ENCODE measurements at regions not wholly inside any gene's neighbourhood (a gene's known extent, or its start where the extent isn't known, plus 50 kb on each side); places are given as distances from the start of the nearest gene placed in this dataset.
"Not testable (repeated sequence)": the region's sequence is repeated elsewhere in the genome, so short reads cannot be mapped to it uniquely, and the experiment has no call there.

GRCh38 chr4:162739596-162739995 is 427.1 kb downstream of the NAF1 start:
- not testable (repeated sequence) for DNase-seq (ENCODE audit: low spot score)

GRCh38 chr4:162732876-162733275 is 433.8 kb downstream of the NAF1 start:
- no peak for DNase-seq (ENCODE audit: low spot score)

GRCh38 chr4:162727766-162728165 is 438.9 kb downstream of the NAF1 start:
- DNase-seq (ENCODE audit: low spot score) = no peak

GRCh38 chr4:162727232-162727631 is 439.5 kb downstream of the NAF1 start:
- DNase-seq (ENCODE audit: low spot score) = peak; percentile 24

GRCh38 chr4:162715401-162715800 is 451.3 kb downstream of the NAF1 start:
- no peak for DNase-seq (ENCODE audit: low spot score)

GRCh38 chr4:162707962-162708361 is 458.7 kb downstream of the NAF1 start:
- DNase-seq (ENCODE audit: low spot score) = no peak

GRCh38 chr4:162706632-162707031 is 460.1 kb downstream of the NAF1 start:
- DNase-seq (ENCODE audit: low spot score) = no peak

- no peak for DNase-seq (ENCODE audit: low spot score)
Measured at GRCh38 chr4:162706051-162706450, 460.6 kb downstream of the NAF1 start.

- DNase-seq (ENCODE audit: low spot score) = no peak
Measured at GRCh38 chr4:162705130-162705803, 461.4 kb downstream of the NAF1 start.

GRCh38 chr4:162700815-162701361 is 465.8 kb downstream of the NAF1 start:
- no peak for DNase-seq (ENCODE audit: low spot score)

GRCh38 chr4:162700358-162700757 is 466.3 kb downstream of the NAF1 start:
- no peak for DNase-seq (ENCODE audit: low spot score)

GRCh38 chr4:162699629-162700028 is 467.1 kb downstream of the NAF1 start:
- DNase-seq (ENCODE audit: low spot score) = no peak

- DNase-seq (ENCODE audit: low spot score) = no peak
Measured at GRCh38 chr4:162685410-162685809, 481.3 kb downstream of the NAF1 start.

GRCh38 chr4:162684998-162685397 is 481.7 kb downstream of the NAF1 start:
- no peak for DNase-seq (ENCODE audit: low spot score)

GRCh38 chr4:162684371-162684700 is 482.4 kb downstream of the NAF1 start:
- DNase-seq (ENCODE audit: low spot score) = no peak

GRCh38 chr4:162683659-162684370 is 482.9 kb downstream of the NAF1 start:
- peak; percentile 39 for DNase-seq (ENCODE audit: low spot score)

GRCh38 chr4:162682651-162683050 is 484.0 kb downstream of the NAF1 start:
- no peak for DNase-seq (ENCODE audit: low spot score)

GRCh38 chr4:162681212-162681611 is 485.5 kb downstream of the NAF1 start:
- DNase-seq (ENCODE audit: low spot score) = no peak

GRCh38 chr4:162675661-162676060 is 491.0 kb downstream of the NAF1 start:
- no peak for DNase-seq (ENCODE audit: low spot score)

- DNase-seq (ENCODE audit: low spot score) = no peak
Measured at GRCh38 chr4:162661913-162662312, 498.1 kb upstream of the FSTL5 start.

GRCh38 chr4:162659716-162660115 is 495.9 kb upstream of the FSTL5 start:
- DNase-seq (ENCODE audit: low spot score) = no peak

GRCh38 chr4:162657966-162658365 is 494.2 kb upstream of the FSTL5 start:
- no peak for DNase-seq (ENCODE audit: low spot score)

GRCh38 chr4:162650166-162650565 is 486.4 kb upstream of the FSTL5 start:
- DNase-seq (ENCODE audit: low spot score) = no peak

Measured in HT-29 (cell line).